Esophagus mucosa (tissue), 1 donor: ENCODE measurements at regions not wholly inside any gene's neighbourhood (a gene's known extent, or its start where the extent isn't known, plus 50 kb on each side); places are given as distances from the start of the nearest gene placed in this dataset.
"Not testable (repeated sequence)": the region's sequence is repeated elsewhere in the genome, so short reads cannot be mapped to it uniquely, and the experiment has no call there.

Experiments used
- ATAC-seq: fragments of 200-7000 bp; cut with Tn5 transposase; one replicate; pipeline ENCODE4 v1.9.1; 2020
- donor health status: DM: yes; HTN: yes; CAD: no.

DNA sequence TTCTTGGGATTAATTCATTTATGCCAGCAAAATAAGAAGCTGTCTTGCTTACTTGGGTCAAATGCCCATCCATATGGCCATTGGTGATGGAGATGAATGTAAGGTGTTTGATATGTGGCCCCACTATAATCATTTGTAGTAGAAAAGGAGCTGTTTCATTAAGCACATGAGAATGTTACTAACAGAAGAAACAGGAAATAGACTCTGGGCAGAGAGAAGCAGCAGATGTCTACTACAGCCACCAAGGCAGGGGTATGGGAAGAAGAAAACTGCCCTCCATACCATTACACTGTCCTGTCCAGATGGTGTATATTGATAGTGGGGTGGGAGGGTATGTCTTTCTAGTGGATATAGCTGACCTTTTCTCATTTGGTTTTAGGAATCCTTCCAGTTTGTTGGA, 386.6 kb upstream of the CLINT1 start:
- ATAC-seq: no peak

DNA sequence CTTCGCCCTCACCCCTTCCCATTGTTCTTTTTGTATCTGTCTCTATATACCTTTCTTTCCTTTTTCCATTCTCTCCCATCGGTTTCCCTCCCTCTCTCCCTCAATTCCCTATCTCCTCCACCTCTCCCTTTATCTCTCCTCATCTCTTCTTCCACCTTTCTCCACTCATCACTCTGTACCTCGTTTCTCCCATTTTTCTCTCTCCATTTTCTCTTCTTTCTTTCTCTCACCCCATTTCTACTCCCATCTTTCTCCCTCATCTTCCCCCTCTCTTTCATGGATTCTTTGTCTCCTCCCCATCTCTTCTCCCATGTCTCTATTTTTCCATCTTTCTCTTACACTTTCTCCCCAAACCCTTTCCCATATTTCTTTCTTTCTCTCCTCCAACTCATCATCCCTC, 385.9 kb upstream of the CLINT1 start:
- no peak for ATAC-seq

DNA sequence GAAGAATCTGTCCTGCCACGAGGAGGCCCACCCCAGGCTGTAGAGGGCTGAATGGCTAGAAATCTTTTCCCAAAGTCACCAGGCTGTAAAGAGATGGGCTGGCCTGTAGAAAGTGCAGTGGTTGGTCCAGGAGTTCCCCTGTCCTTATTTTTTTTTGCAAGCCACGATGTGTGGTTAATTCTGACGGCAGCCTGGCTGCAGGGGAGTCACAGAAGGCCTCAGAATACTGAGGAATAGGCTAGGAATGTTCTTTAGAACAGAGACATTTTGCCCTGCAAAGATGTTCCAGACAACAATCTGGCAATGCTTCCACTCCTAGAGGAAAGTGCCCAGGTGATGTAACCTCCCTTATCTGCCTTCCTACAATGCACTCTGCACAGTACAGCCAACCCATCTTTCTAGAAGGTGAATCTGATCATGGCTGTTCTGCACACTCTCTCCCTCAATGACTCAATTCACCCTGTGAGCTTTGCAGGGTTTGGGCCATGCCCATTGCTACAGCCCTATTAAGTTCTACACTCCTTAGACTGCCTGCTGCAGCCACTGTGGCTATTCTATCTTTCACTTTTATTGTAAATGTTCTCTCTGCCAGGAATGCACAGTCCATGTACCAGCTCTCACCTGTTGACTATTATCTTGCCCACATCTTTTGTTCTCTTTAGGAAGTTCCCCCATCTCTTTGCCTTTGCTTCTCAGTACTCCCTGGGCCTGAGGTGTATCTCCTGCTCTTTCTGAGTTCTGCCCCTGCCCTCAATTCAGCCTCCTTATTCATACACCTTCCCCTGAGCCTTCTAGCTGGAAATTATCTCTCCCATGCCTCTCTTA, 377.8 kb upstream of the CLINT1 start:
- no peak for ATAC-seq

DNA sequence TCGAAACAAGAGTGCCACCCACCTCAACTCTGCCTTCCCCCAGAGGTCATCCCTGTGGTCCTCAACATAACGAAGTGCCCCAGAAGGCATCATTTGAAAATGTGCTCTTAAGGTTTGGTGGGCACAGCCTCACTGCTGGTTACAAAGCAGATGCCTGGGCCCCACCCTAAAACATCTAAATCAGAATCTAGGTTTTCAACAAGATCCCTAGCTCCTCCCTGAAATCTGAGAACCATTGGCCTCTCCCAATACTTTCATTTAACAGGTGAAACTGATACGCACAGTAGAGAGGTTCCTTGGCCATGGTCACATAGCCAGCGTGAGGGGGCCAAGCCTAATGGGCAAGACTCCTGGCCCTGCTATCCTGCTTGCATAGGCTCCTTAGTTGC, 376.2 kb upstream of the CLINT1 start:
- no peak for ATAC-seq

DNA sequence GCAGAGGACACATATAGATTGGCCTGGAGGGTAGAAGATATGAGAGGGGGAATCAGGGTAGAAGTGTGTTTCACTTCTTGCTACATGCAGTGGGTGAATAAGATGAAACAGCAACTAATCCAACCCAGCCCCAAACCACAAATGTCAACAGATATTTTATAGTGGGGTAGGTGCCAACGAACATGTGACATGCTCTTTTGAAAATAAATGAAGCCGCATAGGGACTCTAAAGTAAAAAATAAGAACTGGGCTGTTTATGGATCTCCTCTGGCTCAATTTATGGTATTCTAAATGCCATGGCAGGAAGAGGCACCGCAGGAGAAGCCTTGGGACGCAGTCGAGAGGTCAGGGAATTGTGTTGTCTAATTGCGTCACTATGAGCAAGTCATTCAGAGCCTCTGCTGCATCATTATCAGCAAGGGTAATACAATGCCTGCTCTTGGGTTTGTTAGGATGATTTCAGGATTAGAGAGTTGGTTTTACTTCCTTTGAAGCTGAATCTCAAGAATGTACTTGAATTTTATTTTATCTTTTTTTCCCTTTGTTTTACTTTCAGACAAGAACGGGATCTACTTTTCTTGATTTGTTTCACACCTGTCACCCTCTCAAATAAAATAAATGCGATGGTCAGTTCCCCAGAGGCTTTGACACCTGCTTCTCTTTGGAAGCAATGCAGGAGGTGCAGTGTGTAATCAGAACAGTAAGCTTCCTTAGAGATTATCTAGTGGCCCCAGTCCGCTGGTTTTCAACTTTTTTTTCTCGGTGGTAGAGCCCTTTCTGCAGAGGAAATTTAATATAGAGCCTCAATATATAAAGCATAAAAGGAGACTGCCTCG, 375.6 kb upstream of the CLINT1 start:
- no peak for ATAC-seq

DNA sequence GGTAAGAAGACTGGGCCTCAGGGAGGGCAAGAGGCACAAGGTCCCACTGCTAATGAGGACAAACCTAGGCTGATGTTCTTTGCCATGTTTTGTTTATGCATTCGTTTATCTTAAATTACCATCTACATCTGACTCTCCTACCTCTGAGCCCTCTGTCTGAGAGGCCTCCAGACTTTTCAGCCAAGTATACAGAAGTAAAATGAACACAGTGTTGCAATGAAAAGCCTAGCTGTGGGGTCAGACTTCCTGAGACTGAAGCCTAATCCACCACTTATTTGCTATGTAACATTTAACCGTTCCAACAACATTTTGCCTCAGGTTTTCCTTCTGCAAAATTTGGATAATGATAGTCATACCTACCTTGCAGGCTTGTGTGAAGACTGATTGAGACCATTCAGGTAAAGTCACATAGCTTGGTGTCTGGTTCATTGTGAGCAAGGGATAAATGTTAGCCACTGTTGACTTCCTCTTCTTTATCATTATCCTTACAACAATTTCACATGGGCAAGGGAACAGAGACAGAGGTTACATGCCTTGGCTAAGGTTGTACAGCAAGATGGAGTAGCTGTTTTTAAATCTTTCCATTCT, 374.9 kb upstream of the CLINT1 start:
- no peak for ATAC-seq

DNA sequence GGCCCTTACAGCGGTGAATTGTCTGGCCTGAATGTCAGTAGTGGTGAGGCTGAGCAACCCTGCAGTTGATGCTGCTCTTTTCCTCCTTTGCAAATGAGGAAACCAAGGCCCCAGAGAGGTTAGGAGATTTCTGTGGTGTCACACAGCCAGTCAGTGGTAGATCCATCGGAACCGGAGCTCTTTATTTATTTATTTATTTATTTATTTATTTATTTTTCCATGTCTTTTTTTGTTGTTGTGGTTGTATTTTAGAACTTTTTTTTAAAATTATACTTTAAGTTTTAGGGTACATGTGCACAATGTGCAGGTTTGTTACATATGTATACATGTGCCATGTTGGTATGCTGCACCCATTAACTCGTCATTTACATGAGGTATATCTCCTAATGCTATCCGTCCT, 368.4 kb upstream of the CLINT1 start:
- ATAC-seq: not testable (repeated sequence)

DNA sequence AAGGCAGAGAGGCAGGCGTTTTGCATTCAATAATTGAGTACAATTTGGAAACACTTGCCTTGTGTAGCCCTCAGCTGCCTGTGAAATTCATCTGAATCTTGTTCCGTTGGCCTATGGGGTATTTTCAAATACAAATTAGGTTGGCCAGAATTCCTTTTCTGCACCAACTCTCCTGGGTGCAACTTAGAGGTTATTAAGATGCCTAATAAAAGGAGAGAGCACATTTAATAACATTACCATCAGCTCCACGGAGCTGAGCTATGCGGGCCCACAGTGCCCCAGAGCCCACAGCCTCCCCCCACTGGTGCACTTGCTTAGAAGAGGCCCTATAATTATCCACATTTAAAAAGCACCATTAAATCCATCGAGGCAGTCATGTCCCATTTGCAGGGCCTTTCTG, 367.6 kb upstream of the CLINT1 start:
- ATAC-seq: no peak

DNA sequence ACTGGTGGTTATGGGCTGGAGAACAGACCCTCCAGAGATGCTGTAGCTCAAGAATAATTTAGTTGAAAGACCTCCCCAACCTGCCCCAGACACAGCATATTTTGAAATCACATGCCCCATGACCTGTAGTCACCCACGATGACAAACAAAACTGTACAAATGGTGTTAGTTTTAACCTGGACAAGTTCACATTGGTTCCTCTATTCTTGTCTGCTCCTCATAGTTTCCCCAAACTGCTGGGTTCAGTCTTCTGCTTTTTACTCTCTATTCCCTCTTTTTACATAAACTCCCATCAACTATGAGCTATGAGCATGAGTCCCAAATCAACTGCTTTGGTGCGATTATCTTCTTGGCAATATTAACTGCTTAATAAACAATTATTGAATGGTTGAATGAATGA, 365.3 kb upstream of the CLINT1 start:
- no peak for ATAC-seq

DNA sequence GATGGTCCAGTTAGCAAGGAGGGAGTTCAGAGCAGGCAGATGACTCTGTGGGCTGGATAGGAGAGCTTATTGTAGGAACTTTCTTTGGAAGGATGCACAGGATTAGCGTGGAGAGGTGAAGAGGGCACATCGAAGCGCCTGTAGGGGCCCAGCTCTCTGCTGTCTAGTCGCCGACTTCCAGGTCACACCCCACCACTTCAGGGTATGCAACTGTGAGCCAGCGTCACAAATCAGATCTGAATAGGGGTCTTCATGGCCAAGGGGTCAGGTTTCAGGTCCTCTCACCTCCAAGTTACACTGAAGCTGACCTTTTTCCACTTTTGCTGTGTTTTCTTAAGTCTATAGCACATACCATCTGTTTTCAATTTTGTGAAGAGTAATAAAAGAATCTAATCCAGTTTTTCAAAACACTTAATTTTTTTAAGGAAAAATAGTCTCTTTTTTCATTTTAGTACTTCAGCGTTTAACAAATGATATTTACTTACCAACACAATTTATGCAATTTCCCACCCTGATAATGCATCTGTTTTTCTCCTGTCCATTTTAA, 364.2 kb upstream of the CLINT1 start:
- no peak for ATAC-seq

DNA sequence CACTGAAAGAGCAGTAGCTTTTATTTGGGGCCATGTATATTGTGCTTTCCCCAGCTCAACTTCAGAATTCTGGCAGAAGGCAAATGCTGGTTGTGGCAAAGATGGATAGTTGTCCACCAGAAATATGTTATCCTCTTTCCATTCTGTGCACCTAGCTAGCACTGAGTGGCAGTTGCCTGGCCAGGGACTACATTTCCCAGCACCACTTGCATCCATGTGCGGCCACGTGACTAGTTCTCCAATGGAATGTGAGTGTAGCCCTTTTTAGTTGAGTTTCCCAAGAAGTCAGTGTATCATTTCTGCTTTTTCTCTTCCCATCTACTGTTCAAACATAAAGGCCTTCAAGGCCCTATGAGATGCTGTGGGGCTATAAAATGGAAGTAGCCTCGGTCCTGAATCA, 354.0 kb upstream of the CLINT1 start:
- no peak for ATAC-seq

DNA sequence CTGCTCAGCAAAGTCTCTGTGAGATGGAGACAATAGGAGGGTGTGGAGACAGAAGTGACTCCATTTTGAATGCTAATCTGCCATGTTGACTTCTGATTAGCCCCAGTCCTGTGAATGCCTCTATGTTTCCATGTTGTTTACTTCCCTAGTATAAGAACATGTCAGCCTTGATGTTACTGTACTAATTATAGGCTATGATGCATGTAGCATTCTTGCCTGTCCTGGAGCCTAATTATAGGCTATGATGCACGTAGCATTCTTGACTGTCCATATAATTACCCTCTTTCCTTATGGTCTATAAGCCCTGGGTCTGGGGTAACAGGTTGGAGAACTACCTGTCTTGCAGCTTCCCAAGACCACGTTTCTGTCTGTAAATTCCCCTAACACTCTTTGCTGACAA, 353.3 kb upstream of the CLINT1 start:
- ATAC-seq: no peak

DNA sequence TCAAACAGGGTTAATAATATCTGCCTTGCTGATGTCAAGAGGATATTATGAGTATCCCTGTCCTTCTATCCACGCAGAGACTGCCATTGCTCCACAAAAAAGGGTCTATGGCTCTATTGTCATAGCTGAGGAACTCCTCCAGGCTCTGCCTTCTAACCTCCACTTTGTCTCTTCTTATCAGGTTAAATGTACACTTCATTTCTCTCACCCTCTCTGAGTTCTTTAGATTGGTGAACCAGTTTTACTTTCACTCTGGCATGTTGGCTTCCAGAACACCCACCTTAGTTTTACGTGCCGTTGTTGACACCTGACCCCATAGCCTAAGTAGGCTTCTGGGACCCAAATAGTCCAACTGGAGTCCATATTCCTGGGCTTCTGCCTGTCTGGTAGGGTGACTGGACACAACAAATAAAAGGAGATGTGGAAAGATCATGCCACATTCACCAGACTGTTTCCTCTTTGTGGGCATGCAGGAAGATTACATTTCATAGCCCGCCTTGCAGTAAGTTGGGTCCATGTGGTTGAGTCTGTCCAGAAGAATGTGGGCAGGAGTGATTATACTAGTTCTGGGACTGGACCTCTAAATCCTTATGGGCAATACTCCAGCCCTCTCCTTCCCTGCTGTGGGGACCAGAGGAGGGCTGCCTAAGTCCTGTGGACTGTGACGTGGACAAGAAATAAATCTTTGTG, 350.4 kb upstream of the CLINT1 start:
- no peak for ATAC-seq

DNA sequence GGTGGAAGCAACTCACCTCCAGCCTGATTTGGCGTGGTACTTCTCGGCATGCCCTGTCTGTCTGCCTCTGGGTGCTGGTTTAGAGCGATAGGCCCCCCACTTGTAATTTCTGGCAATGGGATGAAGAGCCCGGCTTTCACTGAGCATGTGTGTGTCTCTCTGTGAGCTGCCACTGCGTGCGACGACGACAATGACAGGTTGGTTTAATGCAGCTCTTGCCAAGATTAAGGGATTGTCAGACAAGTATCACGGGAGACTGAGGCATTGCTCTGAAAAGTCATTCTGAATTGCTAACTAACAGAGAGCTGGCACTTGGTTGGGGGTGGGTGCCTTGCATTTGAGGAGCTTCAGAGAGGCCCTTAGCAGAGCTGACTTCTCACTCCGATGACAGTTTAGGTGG, 348.8 kb upstream of the CLINT1 start:
- ATAC-seq: no peak

DNA sequence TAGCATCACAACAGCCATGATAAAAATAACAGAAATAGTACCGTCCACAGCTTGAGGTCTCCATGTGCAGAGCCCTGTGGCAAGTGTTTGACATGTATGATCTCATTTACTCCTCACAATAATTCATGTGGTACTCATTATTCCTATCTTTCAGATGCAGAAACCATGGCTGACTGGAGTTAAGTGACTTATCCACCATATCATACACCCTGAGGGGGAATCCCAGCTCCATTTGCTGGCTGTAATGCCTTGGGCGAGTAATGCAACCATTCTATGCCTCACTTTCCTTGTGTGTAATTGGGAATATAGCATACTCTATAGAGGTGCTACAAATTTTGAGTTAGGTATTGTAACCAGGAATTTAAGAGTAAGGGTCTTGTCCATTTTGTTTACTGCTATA, 347.0 kb upstream of the CLINT1 start:
- no peak for ATAC-seq

DNA sequence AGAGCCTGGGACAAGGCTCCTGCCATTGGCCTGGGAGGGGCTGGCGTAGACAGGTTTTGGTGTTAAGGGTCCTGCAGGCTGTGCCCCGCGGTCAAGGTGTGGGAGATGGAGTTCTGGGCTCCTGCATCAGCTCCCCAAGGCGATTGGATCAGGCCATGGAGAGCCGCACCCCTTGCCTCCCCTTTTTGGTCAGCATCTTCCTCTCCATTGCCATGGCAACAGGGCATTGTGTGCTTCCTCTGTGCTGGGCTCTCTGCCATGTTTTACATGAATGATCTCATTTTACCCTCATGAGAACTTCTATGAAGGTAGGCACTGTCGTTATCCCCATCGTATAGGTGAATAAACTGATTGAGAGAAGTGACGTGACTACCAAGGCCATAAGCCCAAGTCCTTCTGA, 344.3 kb upstream of the CLINT1 start:
- ATAC-seq: no peak

DNA sequence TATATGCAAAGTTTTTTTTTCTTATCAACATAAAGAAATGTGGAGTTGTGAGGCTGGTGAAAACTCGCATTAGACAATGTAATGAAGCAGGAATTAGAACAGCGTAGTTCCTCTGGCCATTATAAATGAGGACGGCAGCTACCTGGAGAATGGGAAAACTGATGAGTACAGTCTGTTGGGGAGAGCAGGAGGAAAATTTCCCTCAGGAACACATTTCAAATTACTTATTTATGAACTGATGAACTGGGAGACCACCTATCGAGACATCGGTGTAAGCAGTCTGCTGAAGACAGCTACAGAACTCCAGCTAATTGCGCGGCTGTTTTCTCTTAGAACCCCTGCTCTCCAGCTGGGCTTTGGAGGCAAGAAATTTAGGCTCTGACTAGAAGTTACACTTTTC, 343.9 kb upstream of the CLINT1 start:
- no peak for ATAC-seq

DNA sequence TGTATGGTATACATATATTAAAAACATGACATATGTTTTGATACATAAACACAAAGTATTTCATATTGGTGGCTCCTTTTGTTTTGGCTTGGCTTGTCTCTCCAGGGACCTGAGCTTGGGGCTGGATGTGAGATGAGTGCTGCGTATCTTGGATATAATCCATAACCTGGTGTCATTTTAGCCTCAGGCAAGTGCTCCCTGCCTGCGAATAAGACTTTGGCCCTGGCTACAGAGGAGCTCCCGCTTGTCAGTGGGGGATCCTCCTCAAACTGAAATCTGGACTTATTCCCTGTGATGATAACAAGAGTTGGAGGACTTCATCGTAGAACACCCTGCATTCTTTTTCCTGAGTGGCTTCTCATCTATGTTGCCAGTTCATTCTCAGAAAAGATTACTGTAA, 341.7 kb upstream of the CLINT1 start:
- ATAC-seq: no peak

DNA sequence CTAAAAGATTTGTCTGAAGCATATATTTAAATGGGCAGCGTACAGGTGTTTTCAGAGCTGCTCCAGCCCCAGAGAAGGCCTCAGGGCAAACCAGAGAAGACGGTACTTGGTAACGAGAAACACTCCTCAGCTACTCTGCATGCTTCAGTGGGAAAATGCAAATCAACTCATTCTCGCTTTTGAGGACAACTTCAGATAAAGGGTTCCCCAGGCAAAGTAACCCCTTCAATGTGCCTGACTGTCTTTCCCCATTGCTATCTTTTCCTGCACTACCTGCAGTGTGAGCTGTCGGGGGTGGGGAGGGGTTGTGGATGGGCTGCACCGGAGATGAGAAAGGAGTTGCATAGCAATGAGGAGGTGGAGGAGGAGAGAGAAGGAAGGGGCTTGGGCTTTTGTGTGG, 339.7 kb upstream of the CLINT1 start:
- ATAC-seq: no peak

DNA sequence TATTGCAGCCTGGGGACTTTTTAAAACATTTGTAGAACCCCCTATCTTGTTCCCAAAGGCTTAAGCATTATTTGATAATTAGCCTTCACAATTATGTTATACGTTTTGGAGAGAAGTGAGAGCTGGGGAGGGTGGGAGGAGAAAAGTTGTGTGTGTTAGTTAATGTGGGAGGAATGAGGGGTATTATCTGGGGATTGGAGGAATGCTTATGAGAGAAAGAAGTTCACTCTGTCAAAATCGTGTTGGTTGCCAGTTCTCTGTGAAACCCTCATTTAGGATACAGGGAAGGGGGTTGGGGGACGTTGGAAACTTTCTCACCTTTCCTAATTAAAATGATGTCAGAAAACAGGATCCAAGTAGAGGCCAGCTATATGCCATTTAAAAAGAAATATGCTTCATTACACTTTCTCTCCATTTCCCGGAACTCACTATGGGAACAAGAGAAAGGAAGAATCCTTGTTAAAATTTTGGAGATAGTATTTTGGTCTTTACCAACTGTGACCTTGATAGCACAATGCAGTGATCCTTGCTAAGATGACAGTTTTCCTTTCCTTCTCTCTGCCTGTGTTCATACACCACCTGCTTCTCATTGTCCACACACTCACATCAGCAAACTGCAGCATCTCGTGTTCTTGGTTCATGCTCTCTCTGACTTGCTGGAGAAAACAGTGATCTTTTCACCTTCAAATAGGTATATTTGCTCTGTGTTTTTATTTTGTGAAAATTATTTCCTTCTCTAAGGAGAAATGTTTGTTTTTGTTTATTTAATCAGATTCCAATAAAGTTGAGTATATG, 336.7 kb upstream of the CLINT1 start:
- no peak for ATAC-seq

DNA sequence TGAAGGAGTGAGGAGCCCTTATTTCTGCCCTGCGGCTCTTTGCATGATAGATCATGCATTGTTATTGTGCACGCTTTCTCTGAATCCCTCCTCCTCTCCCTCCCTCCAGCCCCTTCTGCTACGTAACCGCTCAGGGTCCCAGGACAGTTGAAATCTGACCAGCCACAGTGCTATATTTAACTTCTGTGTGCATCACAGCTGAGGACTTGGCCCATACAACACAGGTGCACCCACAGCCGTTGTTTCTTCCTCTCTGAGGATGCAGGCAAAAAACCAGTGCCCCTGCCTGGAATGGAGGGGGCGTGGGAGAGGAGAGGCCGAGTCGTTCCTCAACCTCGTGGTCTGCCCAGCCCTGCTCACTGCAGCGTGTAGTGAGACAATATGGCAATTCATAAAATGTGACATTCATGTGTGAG, 335.6 kb upstream of the CLINT1 start:
- no peak for ATAC-seq

DNA sequence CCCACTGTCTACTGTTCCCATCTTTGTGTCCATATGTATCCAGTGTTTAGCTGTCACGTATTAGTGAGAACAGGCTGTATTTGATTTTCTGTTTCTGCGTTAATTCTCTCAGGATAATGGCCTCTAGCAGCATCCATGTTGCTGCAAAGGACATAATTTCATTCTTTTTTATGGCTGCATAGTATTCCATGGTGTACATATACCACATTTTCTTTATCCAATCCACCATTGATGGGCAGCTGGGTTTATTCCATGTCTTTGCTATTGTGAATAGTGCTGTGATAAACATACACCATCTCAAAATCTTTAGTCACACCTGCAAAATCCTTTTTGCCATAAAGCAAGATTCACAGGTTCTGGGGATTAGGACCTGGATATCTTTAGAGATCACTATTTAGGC, 334.4 kb upstream of the CLINT1 start:
- not testable (repeated sequence) for ATAC-seq
